ENCODE measurements at regions not wholly inside any gene's neighbourhood (a gene's known extent, or its start where the extent isn't known, plus 50 kb on each side); places are given as distances from the start of the nearest gene placed in this dataset.

- TF ChIP-seq CTCF (conservative IDR thresholded peaks at IDR 0.05), result no peak
- no peak for TF ChIP-seq ZFX (IDR thresholded peaks at IDR 0.05)
- no peak overlapping the region for H3K27ac ChIP-seq
Measured at GRCh38 chr16:79698341-79698753, 97.8 kb upstream of the MAF start.

- TF ChIP-seq CTCF (conservative IDR thresholded peaks at IDR 0.05) (no peak), ZFX (IDR thresholded peaks at IDR 0.05) (no peak)
- no peak overlapping the region for H3K27ac ChIP-seq
Measured at GRCh38 chr16:79697562-79698112, 97.1 kb upstream of the MAF start.

DNA sequence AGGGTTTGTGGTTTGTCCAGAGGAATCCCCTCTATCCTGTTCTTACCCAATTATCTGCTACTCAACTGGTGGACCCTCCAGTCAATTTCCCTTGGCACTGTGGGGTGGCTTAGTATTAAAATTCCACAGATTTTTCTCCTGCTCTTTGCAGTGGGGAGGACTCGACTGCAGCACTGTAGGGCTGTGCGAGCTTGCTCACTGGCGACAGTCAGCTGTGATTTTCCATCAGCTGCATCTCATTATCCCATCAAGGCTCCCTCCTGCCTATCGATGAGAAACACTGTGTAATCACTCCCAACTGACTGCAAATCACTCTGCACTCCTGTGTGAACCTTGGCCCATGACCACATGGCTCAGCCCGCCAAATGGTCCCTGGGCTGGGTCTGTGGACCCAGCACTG lies 90.5 kb upstream of the MAF start:
- TF ChIP-seq CTCF (conservative IDR thresholded peaks at IDR 0.05), result no peak
- no peak for TF ChIP-seq ZFX (IDR thresholded peaks at IDR 0.05)
- H3K27ac ChIP-seq, result no peak overlapping the region

GRCh38 chr16:79690159-79690558 lies 89.6 kb upstream of the MAF start:
- TF ChIP-seq ZFX (IDR thresholded peaks at IDR 0.05) (no peak), CTCF (conservative IDR thresholded peaks at IDR 0.05) (no peak)
- no peak overlapping the region for H3K27ac ChIP-seq

- no peak for TF ChIP-seq ZFX (IDR thresholded peaks at IDR 0.05)
- TF ChIP-seq CTCF (conservative IDR thresholded peaks at IDR 0.05), result no peak
- H3K27ac ChIP-seq, result no peak overlapping the region
Measured at GRCh38 chr16:79687249-79688130, 87.0 kb upstream of the MAF start.

GRCh38 chr16:79685871-79686270 lies 85.3 kb upstream of the MAF start:
- no peak overlapping the region for H3K27ac ChIP-seq
- TF ChIP-seq ZFX (IDR thresholded peaks at IDR 0.05), result no peak
- TF ChIP-seq CTCF (conservative IDR thresholded peaks at IDR 0.05), result no peak

- H3K27ac ChIP-seq, result no peak overlapping the region
- TF ChIP-seq ZFX (IDR thresholded peaks at IDR 0.05) (no peak), CTCF (conservative IDR thresholded peaks at IDR 0.05) (no peak)
Measured at GRCh38 chr16:79679334-79679733, 78.8 kb upstream of the MAF start.

Measured in C4-2B (cell line).